ENCODE measurements at regions not wholly inside any gene's neighbourhood (a gene's known extent, or its start where the extent isn't known, plus 50 kb on each side); places are given as distances from the start of the nearest gene placed in this dataset.

DNA sequence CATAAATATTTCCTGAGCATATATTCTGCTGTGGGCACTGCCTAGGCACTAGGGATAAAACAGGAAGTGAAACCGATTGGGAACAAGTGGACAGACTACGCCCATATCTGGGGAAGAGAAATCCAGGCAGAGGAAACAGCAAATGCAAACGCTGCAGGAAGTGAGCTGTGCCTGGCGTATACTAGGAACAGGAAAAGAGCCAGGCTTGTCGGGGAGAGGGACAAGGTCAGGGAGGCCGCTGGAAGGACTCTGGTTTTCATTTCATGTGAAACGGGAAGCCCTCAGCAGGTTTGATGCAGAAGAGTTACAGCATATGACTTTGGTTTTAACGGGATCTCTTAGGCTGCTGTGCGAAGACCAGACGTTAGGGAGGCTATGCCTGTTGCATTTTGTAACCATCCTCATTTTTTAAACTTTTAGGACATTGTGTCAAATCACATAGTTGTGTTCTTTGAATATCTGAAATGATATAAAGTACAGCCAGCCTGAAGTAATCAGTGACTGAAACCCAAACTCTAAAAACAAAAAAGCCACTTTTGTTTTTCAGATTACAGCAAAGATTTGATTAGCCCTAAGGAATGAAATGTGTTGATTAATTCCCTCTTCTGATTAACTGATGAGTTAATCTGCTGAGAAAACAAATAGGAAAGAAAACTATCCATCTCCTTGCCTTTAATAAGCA, 110.2 kb upstream of the PIEZO2 start:
- H3K4me3 ChIP-seq, result no peak overlapping the region
- no peak overlapping the region for H3K27ac ChIP-seq (ENCODE audit: low read depth)
- H3K9me2 ChIP-seq (ENCODE audit: insufficient read depth), result no peaks in the 10 kb centered on the region
- H3K4me3 Mint-ChIP-seq, result no peak overlapping the region
- H3K27me3 ChIP-seq (ENCODE audit: insufficient read depth), result no peaks in the 10 kb centered on the region
- H3F3A ChIP-seq (replicated peaks; ENCODE audit: low read depth), result no peaks in the 10 kb centered on the region
- ATAC-seq (no peak; the same call in 2 of the 3 replicates), DNase-seq (ENCODE audit: low spot score) (peak; percentile 28)
- H3K36me3 ChIP-seq (ENCODE audit: insufficient read depth), result 0 out of 2 replicates have a peak, but pooled peaks cover 4% of the 10 kb centered on the region
- H4K20me1 ChIP-seq (replicated peaks; ENCODE audit: insufficient read depth), result no peaks in the 10 kb centered on the region
- peaks cover 33% of the 10 kb centered on the region for H3K4me1 Mint-ChIP-seq
- no peak overlapping the region for H3K4me2 ChIP-seq
- H3K27me3 Mint-ChIP-seq (ENCODE audit: insufficient read depth, low read depth, poor library complexity), result peaks cover 4% of the 10 kb centered on the region
- H3K27ac Mint-ChIP-seq, result 0 out of 2 replicates have a peak overlapping the region, but pooled peaks have one; percentile 40
- TF ChIP-seq, protein P1, sequence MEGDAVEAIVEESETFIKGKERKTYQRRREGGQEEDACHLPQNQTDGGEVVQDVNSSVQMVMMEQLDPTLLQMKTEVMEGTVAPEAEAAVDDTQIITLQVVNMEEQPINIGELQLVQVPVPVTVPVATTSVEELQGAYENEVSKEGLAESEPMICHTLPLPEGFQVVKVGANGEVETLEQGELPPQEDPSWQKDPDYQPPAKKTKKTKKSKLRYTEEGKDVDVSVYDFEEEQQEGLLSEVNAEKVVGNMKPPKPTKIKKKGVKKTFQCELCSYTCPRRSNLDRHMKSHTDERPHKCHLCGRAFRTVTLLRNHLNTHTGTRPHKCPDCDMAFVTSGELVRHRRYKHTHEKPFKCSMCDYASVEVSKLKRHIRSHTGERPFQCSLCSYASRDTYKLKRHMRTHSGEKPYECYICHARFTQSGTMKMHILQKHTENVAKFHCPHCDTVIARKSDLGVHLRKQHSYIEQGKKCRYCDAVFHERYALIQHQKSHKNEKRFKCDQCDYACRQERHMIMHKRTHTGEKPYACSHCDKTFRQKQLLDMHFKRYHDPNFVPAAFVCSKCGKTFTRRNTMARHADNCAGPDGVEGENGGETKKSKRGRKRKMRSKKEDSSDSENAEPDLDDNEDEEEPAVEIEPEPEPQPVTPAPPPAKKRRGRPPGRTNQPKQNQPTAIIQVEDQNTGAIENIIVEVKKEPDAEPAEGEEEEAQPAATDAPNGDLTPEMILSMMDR (conservative IDR thresholded peaks at IDR 0.05; ENCODE audit: low read depth in 2 of 2), result no peak
- TF ChIP-seq, protein P2, sequence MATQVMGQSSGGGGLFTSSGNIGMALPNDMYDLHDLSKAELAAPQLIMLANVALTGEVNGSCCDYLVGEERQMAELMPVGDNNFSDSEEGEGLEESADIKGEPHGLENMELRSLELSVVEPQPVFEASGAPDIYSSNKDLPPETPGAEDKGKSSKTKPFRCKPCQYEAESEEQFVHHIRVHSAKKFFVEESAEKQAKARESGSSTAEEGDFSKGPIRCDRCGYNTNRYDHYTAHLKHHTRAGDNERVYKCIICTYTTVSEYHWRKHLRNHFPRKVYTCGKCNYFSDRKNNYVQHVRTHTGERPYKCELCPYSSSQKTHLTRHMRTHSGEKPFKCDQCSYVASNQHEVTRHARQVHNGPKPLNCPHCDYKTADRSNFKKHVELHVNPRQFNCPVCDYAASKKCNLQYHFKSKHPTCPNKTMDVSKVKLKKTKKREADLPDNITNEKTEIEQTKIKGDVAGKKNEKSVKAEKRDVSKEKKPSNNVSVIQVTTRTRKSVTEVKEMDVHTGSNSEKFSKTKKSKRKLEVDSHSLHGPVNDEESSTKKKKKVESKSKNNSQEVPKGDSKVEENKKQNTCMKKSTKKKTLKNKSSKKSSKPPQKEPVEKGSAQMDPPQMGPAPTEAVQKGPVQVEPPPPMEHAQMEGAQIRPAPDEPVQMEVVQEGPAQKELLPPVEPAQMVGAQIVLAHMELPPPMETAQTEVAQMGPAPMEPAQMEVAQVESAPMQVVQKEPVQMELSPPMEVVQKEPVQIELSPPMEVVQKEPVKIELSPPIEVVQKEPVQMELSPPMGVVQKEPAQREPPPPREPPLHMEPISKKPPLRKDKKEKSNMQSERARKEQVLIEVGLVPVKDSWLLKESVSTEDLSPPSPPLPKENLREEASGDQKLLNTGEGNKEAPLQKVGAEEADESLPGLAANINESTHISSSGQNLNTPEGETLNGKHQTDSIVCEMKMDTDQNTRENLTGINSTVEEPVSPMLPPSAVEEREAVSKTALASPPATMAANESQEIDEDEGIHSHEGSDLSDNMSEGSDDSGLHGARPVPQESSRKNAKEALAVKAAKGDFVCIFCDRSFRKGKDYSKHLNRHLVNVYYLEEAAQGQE (IDR thresholded peaks at IDR 0.05; ENCODE audit: unreplicated experiment), result no peak
- TF ChIP-seq CREB1 (CRISPR knock-in tag; IDR thresholded peaks at IDR 0.05; ENCODE audit: low read depth) (no peak), JUNB (IDR thresholded peaks at IDR 0.05; ENCODE audit: unreplicated experiment) (no peak), NANOG (IDR thresholded peaks at IDR 0.05; ENCODE audit: borderline replicate concordance) (no peak), POLR2AphosphoS5 (IDR thresholded peaks at IDR 0.05; ENCODE audit: low read depth) (no peak), EZH2 (IDR thresholded peaks at IDR 0.05; ENCODE audit: low read depth, unreplicated experiment) (no peak), STAT1 (IDR thresholded peaks at IDR 0.05; ENCODE audit: unreplicated experiment) (no peak)
- no peaks in the 10 kb centered on the region for H3K79me2 ChIP-seq (replicated peaks; ENCODE audit: insufficient read depth)
- H3K36me3 Mint-ChIP-seq (ENCODE audit: low read depth), result peaks cover 13% of the 10 kb centered on the region; the same call in 2 of the 3 replicates
- peaks cover 7% of the 10 kb centered on the region for H3K4me1 ChIP-seq (ENCODE audit: insufficient read depth)
- peaks cover 14% of the 10 kb centered on the region for H3K9me3 Mint-ChIP-seq
- peak overlapping the region; percentile 91; the same call in 1 of the 2 replicates for H2AFZ ChIP-seq

DNA sequence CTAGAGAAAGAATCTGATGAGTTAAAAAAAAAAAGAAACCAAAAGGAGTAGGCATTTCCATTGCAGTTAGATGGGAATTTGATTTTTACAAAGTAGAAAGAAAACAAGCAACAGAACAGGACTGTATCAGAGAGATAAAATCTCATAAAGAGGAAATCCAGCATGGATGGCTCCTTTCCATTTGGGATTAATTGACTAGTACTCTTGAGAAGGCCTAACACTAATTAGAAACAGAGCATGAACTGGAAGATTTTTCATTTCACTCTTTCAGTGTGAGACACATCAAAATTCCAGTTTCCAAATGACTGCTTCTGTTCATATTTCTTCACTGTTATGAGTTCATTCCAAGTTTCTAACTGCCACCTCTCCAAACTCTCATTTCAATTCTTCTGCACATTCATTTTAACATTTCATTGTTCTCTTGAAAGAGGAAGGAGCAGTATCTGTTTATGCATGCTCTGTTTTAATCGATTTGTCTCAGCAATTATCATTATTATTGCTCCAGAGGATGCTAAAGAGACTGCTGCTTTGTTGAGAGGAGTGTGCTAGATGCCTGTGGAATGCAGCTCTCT, 108.8 kb upstream of the PIEZO2 start:
- H3K9me3 Mint-ChIP-seq, result no peaks in the 10 kb centered on the region
- H3K27ac Mint-ChIP-seq, result no peak overlapping the region
- H3K4me2 ChIP-seq, result no peak overlapping the region
- TF ChIP-seq CREB1 (CRISPR knock-in tag; IDR thresholded peaks at IDR 0.05; ENCODE audit: low read depth), result no peak
- TF ChIP-seq, protein P1 (conservative IDR thresholded peaks at IDR 0.05; ENCODE audit: low read depth in 2 of 2), result no peak
- TF ChIP-seq, protein P3, sequence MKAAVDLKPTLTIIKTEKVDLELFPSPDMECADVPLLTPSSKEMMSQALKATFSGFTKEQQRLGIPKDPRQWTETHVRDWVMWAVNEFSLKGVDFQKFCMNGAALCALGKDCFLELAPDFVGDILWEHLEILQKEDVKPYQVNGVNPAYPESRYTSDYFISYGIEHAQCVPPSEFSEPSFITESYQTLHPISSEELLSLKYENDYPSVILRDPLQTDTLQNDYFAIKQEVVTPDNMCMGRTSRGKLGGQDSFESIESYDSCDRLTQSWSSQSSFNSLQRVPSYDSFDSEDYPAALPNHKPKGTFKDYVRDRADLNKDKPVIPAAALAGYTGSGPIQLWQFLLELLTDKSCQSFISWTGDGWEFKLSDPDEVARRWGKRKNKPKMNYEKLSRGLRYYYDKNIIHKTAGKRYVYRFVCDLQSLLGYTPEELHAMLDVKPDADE (IDR thresholded peaks at IDR 0.05), result no peak

More for the DNA sequence above, 108.8 kb upstream of the PIEZO2 start:
- Histone ChIP-seq H4K20me1 (replicated peaks; ENCODE audit: insufficient read depth) (no peaks in the 10 kb centered on the region), H3K27ac (ENCODE audit: low read depth) (no peak overlapping the region), H3K4me1 (ENCODE audit: insufficient read depth) (peaks cover 7% of the 10 kb centered on the region), H3F3A (replicated peaks; ENCODE audit: low read depth) (no peaks in the 10 kb centered on the region), H3K36me3 (ENCODE audit: insufficient read depth) (no peaks in the 10 kb centered on the region), H3K79me2 (replicated peaks; ENCODE audit: insufficient read depth) (no peaks in the 10 kb centered on the region), H3K4me3 (no peak overlapping the region), H3K27me3 (ENCODE audit: insufficient read depth) (no peaks in the 10 kb centered on the region), H2AFZ (no peak overlapping the region), H3K9me2 (ENCODE audit: insufficient read depth) (no peaks in the 10 kb centered on the region)
- peaks cover 2% of the 10 kb centered on the region for H3K27me3 Mint-ChIP-seq (ENCODE audit: insufficient read depth, low read depth, poor library complexity)
- H3K4me1 Mint-ChIP-seq, result peaks cover 33% of the 10 kb centered on the region
- ATAC-seq, result no peak
- DNase-seq (ENCODE audit: low spot score), result no peak
- H3K36me3 Mint-ChIP-seq (ENCODE audit: low read depth), result no peaks in the 10 kb centered on the region; the same call in 2 of the 3 replicates
- no peak overlapping the region for H3K4me3 Mint-ChIP-seq
